ENCODE measurements at regions not wholly inside any gene's neighbourhood (a gene's known extent, or its start where the extent isn't known, plus 50 kb on each side); places are given as distances from the start of the nearest gene placed in this dataset.

GRCh38 chr13:60959427-60959826, 456.2 kb downstream of the PCDH20 start:
- Histone ChIP-seq H2AFZ (ENCODE audit: low read depth) (no peak overlapping the region), H3K4me3 (IDR thresholded peaks at IDR 0.05; ENCODE audit: insufficient read depth, low read depth, low read length) (no peak overlapping the region), H3K9ac (no peak overlapping the region), H3K4me1 (ENCODE audit: low read depth, poor library complexity, severe bottlenecking) (no peaks in the 10 kb centered on the region), H3K27ac (no peak overlapping the region), H3K27me3 (ENCODE audit: insufficient read depth, low read depth) (no peaks in the 10 kb centered on the region), H3K36me3 (ENCODE audit: insufficient read depth) (no peaks in the 10 kb centered on the region), H3K79me2 (ENCODE audit: insufficient read depth, low read depth) (no peaks in the 10 kb centered on the region), H3K4me2 (no peak overlapping the region), H4K20me1 (ENCODE audit: insufficient read depth) (no peaks in the 10 kb centered on the region)
- TF ChIP-seq CTCF (conservative IDR thresholded peaks at IDR 0.05; ENCODE audit: low read depth, low read length), result no peak

- Histone ChIP-seq H3K4me1 (ENCODE audit: low read depth, poor library complexity, severe bottlenecking) (no peaks in the 10 kb centered on the region), H3K4me3 (IDR thresholded peaks at IDR 0.05; ENCODE audit: insufficient read depth, low read depth, low read length) (no peak overlapping the region), H3K27ac (no peak overlapping the region), H3K36me3 (ENCODE audit: insufficient read depth) (no peaks in the 10 kb centered on the region), H3K79me2 (ENCODE audit: insufficient read depth, low read depth) (no peaks in the 10 kb centered on the region), H4K20me1 (ENCODE audit: insufficient read depth) (no peaks in the 10 kb centered on the region), H3K4me2 (no peak overlapping the region), H3K9ac (no peak overlapping the region), H3K27me3 (ENCODE audit: insufficient read depth, low read depth) (no peaks in the 10 kb centered on the region), H2AFZ (ENCODE audit: low read depth) (no peak overlapping the region)
- no peak for TF ChIP-seq CTCF (conservative IDR thresholded peaks at IDR 0.05; ENCODE audit: low read depth, low read length)
Observed at GRCh38 chr13:60957816-60958215, 457.8 kb downstream of the PCDH20 start.

GRCh38 chr13:60945396-60945795, 470.3 kb downstream of the PCDH20 start:
- Histone ChIP-seq H2AFZ (ENCODE audit: low read depth) (no peak overlapping the region), H3K4me1 (ENCODE audit: low read depth, poor library complexity, severe bottlenecking) (no peaks in the 10 kb centered on the region), H3K79me2 (ENCODE audit: insufficient read depth, low read depth) (no peaks in the 10 kb centered on the region), H4K20me1 (ENCODE audit: insufficient read depth) (no peaks in the 10 kb centered on the region), H3K4me3 (IDR thresholded peaks at IDR 0.05; ENCODE audit: insufficient read depth, low read depth, low read length) (no peak overlapping the region), H3K4me2 (no peak overlapping the region), H3K36me3 (ENCODE audit: insufficient read depth) (no peaks in the 10 kb centered on the region), H3K27ac (no peak overlapping the region), H3K27me3 (ENCODE audit: insufficient read depth, low read depth) (no peaks in the 10 kb centered on the region), H3K9ac (no peak overlapping the region)
- TF ChIP-seq CTCF (conservative IDR thresholded peaks at IDR 0.05; ENCODE audit: low read depth, low read length), result no peak

GRCh38 chr13:60944863-60945262, 470.8 kb downstream of the PCDH20 start:
- Histone ChIP-seq H3K27ac (no peak overlapping the region), H4K20me1 (ENCODE audit: insufficient read depth) (no peaks in the 10 kb centered on the region), H3K27me3 (ENCODE audit: insufficient read depth, low read depth) (no peaks in the 10 kb centered on the region), H3K4me3 (IDR thresholded peaks at IDR 0.05; ENCODE audit: insufficient read depth, low read depth, low read length) (no peak overlapping the region), H3K4me1 (ENCODE audit: low read depth, poor library complexity, severe bottlenecking) (no peaks in the 10 kb centered on the region), H3K4me2 (no peak overlapping the region), H2AFZ (ENCODE audit: low read depth) (no peak overlapping the region), H3K36me3 (ENCODE audit: insufficient read depth) (no peaks in the 10 kb centered on the region), H3K9ac (no peak overlapping the region), H3K79me2 (ENCODE audit: insufficient read depth, low read depth) (no peaks in the 10 kb centered on the region)
- TF ChIP-seq CTCF (conservative IDR thresholded peaks at IDR 0.05; ENCODE audit: low read depth, low read length), result no peak

- no peak overlapping the region for H3K9ac ChIP-seq
- no peaks in the 10 kb centered on the region for H3K4me1 ChIP-seq (ENCODE audit: low read depth, poor library complexity, severe bottlenecking)
- H4K20me1 ChIP-seq (ENCODE audit: insufficient read depth), result no peaks in the 10 kb centered on the region
- no peak overlapping the region for H3K4me3 ChIP-seq (IDR thresholded peaks at IDR 0.05; ENCODE audit: insufficient read depth, low read depth, low read length)
- H3K36me3 ChIP-seq (ENCODE audit: insufficient read depth), result no peaks in the 10 kb centered on the region
- TF ChIP-seq CTCF (conservative IDR thresholded peaks at IDR 0.05; ENCODE audit: low read depth, low read length), result no peak
- H3K4me2 ChIP-seq, result no peak overlapping the region
- H3K79me2 ChIP-seq (ENCODE audit: insufficient read depth, low read depth), result no peaks in the 10 kb centered on the region
- no peak overlapping the region for H3K27ac ChIP-seq
- H3K27me3 ChIP-seq (ENCODE audit: insufficient read depth, low read depth), result no peaks in the 10 kb centered on the region
- H2AFZ ChIP-seq (ENCODE audit: low read depth), result no peak overlapping the region
Observed at GRCh38 chr13:60944016-60944415, 471.6 kb downstream of the PCDH20 start.

All from KMS-11 (cell line).